ENCODE measurements at regions not wholly inside any gene's neighbourhood (a gene's known extent, or its start where the extent isn't known, plus 50 kb on each side); places are given as distances from the start of the nearest gene placed in this dataset.

DNA sequence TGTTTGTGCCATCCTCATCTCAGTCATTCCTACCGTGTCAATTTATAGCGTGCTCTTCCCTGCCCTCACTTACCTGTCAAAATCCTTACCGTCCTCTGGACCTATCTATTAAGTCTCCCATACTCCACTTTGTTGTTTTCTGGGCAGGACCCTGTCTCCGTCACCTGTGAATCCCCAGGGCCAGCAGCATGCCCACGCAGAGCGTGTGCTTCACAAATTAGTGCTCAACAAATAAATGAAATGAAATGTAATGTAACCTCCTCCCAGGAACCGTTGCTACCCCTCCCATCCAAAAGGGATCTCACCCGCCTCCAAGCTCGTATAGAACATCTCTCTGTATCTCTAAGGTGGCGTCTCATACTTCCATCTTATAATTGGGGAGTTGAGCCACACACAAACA lies 589.9 kb upstream of the MGMT start:
- TF ChIP-seq, protein P1, sequence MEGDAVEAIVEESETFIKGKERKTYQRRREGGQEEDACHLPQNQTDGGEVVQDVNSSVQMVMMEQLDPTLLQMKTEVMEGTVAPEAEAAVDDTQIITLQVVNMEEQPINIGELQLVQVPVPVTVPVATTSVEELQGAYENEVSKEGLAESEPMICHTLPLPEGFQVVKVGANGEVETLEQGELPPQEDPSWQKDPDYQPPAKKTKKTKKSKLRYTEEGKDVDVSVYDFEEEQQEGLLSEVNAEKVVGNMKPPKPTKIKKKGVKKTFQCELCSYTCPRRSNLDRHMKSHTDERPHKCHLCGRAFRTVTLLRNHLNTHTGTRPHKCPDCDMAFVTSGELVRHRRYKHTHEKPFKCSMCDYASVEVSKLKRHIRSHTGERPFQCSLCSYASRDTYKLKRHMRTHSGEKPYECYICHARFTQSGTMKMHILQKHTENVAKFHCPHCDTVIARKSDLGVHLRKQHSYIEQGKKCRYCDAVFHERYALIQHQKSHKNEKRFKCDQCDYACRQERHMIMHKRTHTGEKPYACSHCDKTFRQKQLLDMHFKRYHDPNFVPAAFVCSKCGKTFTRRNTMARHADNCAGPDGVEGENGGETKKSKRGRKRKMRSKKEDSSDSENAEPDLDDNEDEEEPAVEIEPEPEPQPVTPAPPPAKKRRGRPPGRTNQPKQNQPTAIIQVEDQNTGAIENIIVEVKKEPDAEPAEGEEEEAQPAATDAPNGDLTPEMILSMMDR (IDR thresholded peaks at IDR 0.05) = no peak
- TF ChIP-seq EZH2 (IDR thresholded peaks at IDR 0.05) = no peak
